A549 (cell line): ENCODE measurements at regions not wholly inside any gene's neighbourhood (a gene's known extent, or its start where the extent isn't known, plus 50 kb on each side); places are given as distances from the start of the nearest gene placed in this dataset.
A peak's percentile ranks its signal among the peaks of the same experiment; 100 is the strongest.

Source experiments
- ATAC-seq, 2 experiments: fragments of 200-7000 bp in 1 of 2; fragments of >200 bp in 1 of 2; cut with Nextera tagmentation in 1 of 2; cut with Tn5 transposase in 1 of 2; 3 replicates each; pipeline versions ENCODE4 v1.8.0 to v1.9.1; 2018 to 2020; ENCODE audit warnings: mild to moderate bottlenecking in 1 of 2, moderate library complexity in 1 of 2
- CTCF ChIA-PET: fragments of 300-600 bp; sonication (Branson Sonifier 250); formaldehyde crosslinking; extraction: SDS; loops from one replicate; lab custom pipeline; 2021; ENCODE audit warnings: antibody characterized with exemption, inconsistent platforms; lab: Yijun Ruan, JAX
- POLR2A ChIA-PET: fragments of 350-600 bp; formaldehyde crosslinking; extraction: SDS; loops from one replicate; lab custom pipeline; 2021; ENCODE audit warnings: antibody characterized with exemption, inconsistent platforms; lab: Yijun Ruan, JAX
- DNase-seq, 2 experiments: peaks; one replicate each; pipeline versions ENCODE4 v3.0.0 to v3.0.0-alpha.2; 2011 to 2016; ENCODE audit warnings: low read depth in 1 of 2, low spot score in 1 of 2
- FAIRE-seq: peaks from 2 replicates; lab custom pipeline; 2011; peaks lifted over from hg19 to GRCh38; lab: Jason Lieb, UNC
- H3K27ac ChIP-seq, 2 experiments: fragments of >200 bp; sonication (Bioruptor Twin); formaldehyde crosslinking; 3 replicates each; pipeline ENCODE4 v1.5.1; 2016 to 2017
- H3K4me1 ChIP-seq: fragments of >200 bp; sonication (Bioruptor Twin); formaldehyde crosslinking; 3 replicates; pipeline ENCODE4 v1.6.1; 2016
- H3K4me2 ChIP-seq: fragments of >200 bp; sonication (Bioruptor Twin); formaldehyde crosslinking; 3 replicates; pipeline ENCODE4 v1.6.1; 2016
- H3K4me3 ChIP-seq: fragments of >200 bp; sonication (Bioruptor Twin); formaldehyde crosslinking; 3 replicates; pipeline ENCODE4 v1.5.1; 2016
- H3K9me3 ChIP-seq: fragments of >200 bp; sonication (Bioruptor Twin); formaldehyde crosslinking; 3 replicates; pipeline ENCODE4 v1.6.1; 2016
- CBX2 ChIP-seq: fragments of 200-600 bp; sonication (generic); IDR thresholded peaks from 2 replicates; pipeline ENCODE4 v1.6.1; 2016; ENCODE audit warnings: low read depth, mild to moderate bottlenecking, borderline replicate concordance
- CBX8 ChIP-seq: fragments of 200-600 bp; sonication (generic); IDR thresholded peaks from 2 replicates; pipeline ENCODE4 v1.6.1; 2016
- CHD2 ChIP-seq: fragments of 150-350 bp; IDR thresholded peaks from 2 replicates; pipeline ENCODE4 v1.6.1; 2014; ENCODE audit warnings: low read length; ENCODE audit not compliant: partially characterized antibody
- EHMT2 ChIP-seq: fragments of 200-600 bp; sonication (generic); IDR thresholded peaks from 2 replicates; pipeline ENCODE4 v1.6.1; 2016; ENCODE audit warnings: antibody characterized with exemption, low read depth, mild to moderate bottlenecking, moderate library complexity
- EP300 ChIP-seq, 2 experiments: fragments of >200 bp; sonication (Bioruptor Twin); formaldehyde crosslinking; IDR thresholded peaks; 2 replicates in 1 of 2; 3 replicates in 1 of 2; pipeline ENCODE4 v1.6.1; 2016 to 2017
- ESRRA ChIP-seq: fragments of 150-350 bp; IDR thresholded peaks from 2 replicates; pipeline ENCODE4 v1.6.1; 2014; ENCODE audit warnings: mild to moderate bottlenecking, low read length, borderline replicate concordance
- FOSL2 ChIP-seq, 2 experiments: fragments of 450-650 bp in 1 of 2; fragments of >200 bp in 1 of 2; sonication (Bioruptor Twin) in 1 of 2; formaldehyde crosslinking; IDR thresholded peaks; 2 replicates each; pipeline versions ENCODE4 v1.5.0 to v1.6.1; 2016 to 2020; ENCODE audit warnings: mild to moderate bottlenecking in 1 of 2, moderate library complexity in 1 of 2
- FOXS1 ChIP-seq: fragments of 250-450 bp; sonication (Bioruptor Pico); IDR thresholded peaks from 2 replicates; pipeline ENCODE4 v1.5.0; 2020; ENCODE audit warnings: mild to moderate bottlenecking, moderate library complexity
- GATA3 ChIP-seq: IDR thresholded peaks from 2 replicates; pipeline ENCODE4 v1.6.1; 2012; ENCODE audit warnings: borderline replicate concordance
- HDAC2 ChIP-seq: fragments of 200-600 bp; sonication (generic); IDR thresholded peaks from 2 replicates; pipeline ENCODE4 v1.6.1; 2016
- HES2 ChIP-seq: fragments of >200 bp; sonication (Bioruptor Twin); formaldehyde crosslinking; IDR thresholded peaks from 2 replicates; pipeline ENCODE4 v1.6.1; 2016
- HOXA7 ChIP-seq: fragments of 250-450 bp; sonication (Bioruptor Pico); IDR thresholded peaks from 2 replicates; pipeline ENCODE4 v1.5.0; 2020; ENCODE audit warnings: mild to moderate bottlenecking, moderate library complexity
- HOXB13 ChIP-seq: fragments of 250-450 bp; sonication (Bioruptor Pico); IDR thresholded peaks from 2 replicates; pipeline ENCODE4 v1.5.0; 2020; ENCODE audit warnings: low read depth, mild to moderate bottlenecking, moderate library complexity
- HOXB5 ChIP-seq: fragments of 250-450 bp; sonication (Bioruptor Pico); IDR thresholded peaks from 2 replicates; pipeline ENCODE4 v1.5.0; 2020; ENCODE audit warnings: mild to moderate bottlenecking, moderate library complexity
- JUN ChIP-seq, 2 experiments: fragments of >200 bp; sonication (Bioruptor Twin); formaldehyde crosslinking; IDR thresholded peaks; 2 replicates in 1 of 2; 3 replicates in 1 of 2; pipeline ENCODE4 v1.6.1; 2016 to 2017
- MAFK ChIP-seq: fragments of 450-650 bp; IDR thresholded peaks from 2 replicates; pipeline ENCODE4 v1.6.1; 2014; ENCODE audit not compliant: partially characterized antibody
- MAX ChIP-seq: IDR thresholded peaks from 2 replicates; pipeline ENCODE4 v1.6.1; 2012
- MAZ ChIP-seq: fragments of 150-350 bp; IDR thresholded peaks from 2 replicates; pipeline ENCODE4 v1.6.1; 2014; ENCODE audit warnings: antibody characterized with exemption, low read depth, low read length, borderline replicate concordance
- MYC ChIP-seq: IDR thresholded peaks from 2 replicates; pipeline ENCODE4 v1.6.1; 2012; ENCODE audit warnings: mild to moderate bottlenecking, inconsistent platforms, low read length, improper control_type of control experiment, borderline replicate concordance
- NFE2L2 ChIP-seq: fragments of 150-350 bp; conservative IDR thresholded peaks from 2 replicates; pipeline ENCODE4 v1.6.1; 2014; ENCODE audit warnings: low read length
- NPAS2 ChIP-seq: fragments of 250-450 bp; sonication (Bioruptor Pico); IDR thresholded peaks from 2 replicates; pipeline ENCODE4 v1.8.0; 2022; ENCODE audit warnings: mild to moderate bottlenecking, moderate library complexity, borderline replicate concordance
- PBX3 ChIP-seq: IDR thresholded peaks from 2 replicates; pipeline ENCODE4 v1.6.1; 2012
- PHF8 ChIP-seq: fragments of 200-600 bp; sonication (generic); IDR thresholded peaks from 2 replicates; pipeline ENCODE4 v1.6.1; 2016; ENCODE audit warnings: low read depth, mild to moderate bottlenecking, antibody characterized with exemption, moderate library complexity, borderline replicate concordance
- POLR2A ChIP-seq: IDR thresholded peaks from 2 replicates; pipeline ENCODE4 v1.6.1; 2012; ENCODE audit warnings: mild to moderate bottlenecking, low read length
- RAD21 ChIP-seq, 2 experiments: fragments of >200 bp in 1 of 2; sonication (Bioruptor Twin) in 1 of 2; formaldehyde crosslinking in 1 of 2; IDR thresholded peaks in 1 of 2; conservative IDR thresholded peaks in 1 of 2; 2 replicates in 1 of 2; 3 replicates in 1 of 2; pipeline ENCODE4 v1.6.1; 2012 to 2018; ENCODE audit warnings: inconsistent platforms in 1 of 2
- RCOR1 ChIP-seq: fragments of 150-350 bp; IDR thresholded peaks from 2 replicates; pipeline ENCODE4 v1.6.1; 2014; ENCODE audit warnings: antibody characterized with exemption, low read length, low read depth
- SMC3 ChIP-seq: fragments of >200 bp; sonication (Bioruptor Twin); formaldehyde crosslinking; IDR thresholded peaks from 3 replicates; pipeline ENCODE4 v1.6.1; 2018; ENCODE audit warnings: inconsistent platforms
- ZC3H11A ChIP-seq: fragments of 450-650 bp; IDR thresholded peaks from 2 replicates; pipeline ENCODE4 v1.6.1; 2014; ENCODE audit warnings: antibody characterized with exemption, mild to moderate bottlenecking
- ZFP36 ChIP-seq: fragments of 450-650 bp; IDR thresholded peaks from 2 replicates; pipeline ENCODE4 v1.6.1; 2014; ENCODE audit warnings: borderline replicate concordance; ENCODE audit not compliant: partially characterized antibody
- WGBS: methylation state at CpG from one replicate; pipeline ENCODE4 v1.1.6; 2017; ENCODE audit errors: missing lambda C conversion rate; 5-methylcytosine and 5-hydroxymethylcytosine counted together
- TF ChIP-seq, protein P1 (sequence below): fragments of 150-350 bp; IDR thresholded peaks from 2 replicates; pipeline ENCODE4 v1.6.1; 2014; ENCODE audit warnings: low read depth, mild to moderate bottlenecking, low read length
- TF ChIP-seq, protein P2 (sequence below): fragments of 250-450 bp; sonication (Bioruptor Pico); IDR thresholded peaks from 2 replicates; pipeline ENCODE4 v1.5.0; 2020; ENCODE audit warnings: low read depth, mild to moderate bottlenecking, moderate library complexity

DNA sequence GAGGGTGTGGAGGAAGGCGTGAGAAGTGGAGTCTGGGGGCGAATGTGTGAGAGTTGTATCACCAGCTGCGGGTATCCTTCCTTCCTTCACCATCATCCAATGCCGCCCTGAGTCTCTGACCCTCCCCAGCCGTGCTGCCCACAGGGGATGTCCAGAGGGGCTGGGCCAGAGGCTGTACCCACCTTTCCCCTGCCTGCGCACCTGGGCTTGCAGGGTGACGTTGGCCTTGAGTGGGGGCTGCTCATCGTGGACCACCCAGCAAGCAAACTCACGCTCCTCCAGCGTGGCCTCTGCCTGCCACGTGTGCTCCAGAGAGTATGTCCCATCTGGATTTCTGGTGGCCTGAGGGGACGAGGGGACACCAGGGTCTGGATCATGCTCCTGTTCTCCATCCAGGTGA, 116.9 kb upstream of the SIRPA start (continued):
- no peak for TF ChIP-seq MAFK

- TF ChIP-seq SMC3 (no peak), CHD2 (no peak), MAFK (no peak), HES2 (no peak), CBX8 (no peak), NPAS2 (no peak), MYC (no peak), GATA3 (no peak), CBX2 (no peak), ESRRA (no peak)
- WGBS = 21% methylated on average over 14 of the region's 14 CpGs
These were observed 117.8 kb upstream of the SIRPA start for GRCh38 chr20:1777476-1777820.

GRCh38 chr20:1776681-1777475, 118.3 kb upstream of the SIRPA start:
- Histone ChIP-seq H3K4me2 (peak overlapping the region; percentile 95), H3K4me3 (peak overlapping the region; percentile 79), H3K9me3 (no peaks in the 10 kb centered on the region), H3K4me1 (peaks cover 20% of the 10 kb centered on the region), H3K27ac (peak overlapping the region; percentile 80 to 91)
- POLR2A ChIA-PET = interaction anchor here (0.8 to 1.2 kb wide), 6 partner anchors 12 to 694 kb away, joined by 3 to 8 read pairs (median 3); partner anchors contain the start of gene SNRPB
- ATAC-seq = peak; percentile 95 to 99
- DNase-seq = peak; percentile 69 to 89
- CTCF ChIA-PET = interaction anchor here (0.6 to 12.4 kb wide), 74 partner anchors 8 to 821 kb away, joined by 3 to 179 read pairs (median 4); no protein-coding TSS in a partner anchor
- 3% methylated on average over 35 of the region's 35 CpGs for WGBS
- no peak for FAIRE-seq
- TF ChIP-seq FOXS1 (CRISPR knock-in tag) = no peak
- TF ChIP-seq MAZ = 0 out of 2 replicates have a peak, but pooled peaks have one; percentile 56
- peak; percentile 61; a peak in 2 of 5 replicates for TF ChIP-seq JUN (IDR thresholded peaks at IDR 0.05)
- no peak for TF ChIP-seq HOXB13
- peak; percentile 64 for TF ChIP-seq PHF8
- TF ChIP-seq EHMT2 = no peak
- TF ChIP-seq CHD2 = no peak
- TF ChIP-seq HOXA7 (CRISPR knock-in tag) = no peak
- TF ChIP-seq POLR2A = peak; percentile 39; the same call in 1 of the 2 replicates
- TF ChIP-seq FOSL2 (IDR thresholded peaks at IDR 0.05) = no peak
- peak; percentile 11; the same call in 1 of the 2 replicates for TF ChIP-seq FOSL2 (CRISPR knock-in tag; IDR thresholded peaks at IDR 0.05)
- TF ChIP-seq EP300 (IDR thresholded peaks at IDR 0.05) = no peak
- TF ChIP-seq RAD21 (conservative IDR thresholded peaks at IDR 0.05 in 1 of 2, IDR thresholded peaks at IDR 0.05 in 1 of 2) = peak; percentile 71 to 82
- TF ChIP-seq HES2 = no peak
- TF ChIP-seq PBX3 = no peak
- TF ChIP-seq ZC3H11A = no peak
- TF ChIP-seq SMC3 = peak; percentile 92
- TF ChIP-seq, protein P1, sequence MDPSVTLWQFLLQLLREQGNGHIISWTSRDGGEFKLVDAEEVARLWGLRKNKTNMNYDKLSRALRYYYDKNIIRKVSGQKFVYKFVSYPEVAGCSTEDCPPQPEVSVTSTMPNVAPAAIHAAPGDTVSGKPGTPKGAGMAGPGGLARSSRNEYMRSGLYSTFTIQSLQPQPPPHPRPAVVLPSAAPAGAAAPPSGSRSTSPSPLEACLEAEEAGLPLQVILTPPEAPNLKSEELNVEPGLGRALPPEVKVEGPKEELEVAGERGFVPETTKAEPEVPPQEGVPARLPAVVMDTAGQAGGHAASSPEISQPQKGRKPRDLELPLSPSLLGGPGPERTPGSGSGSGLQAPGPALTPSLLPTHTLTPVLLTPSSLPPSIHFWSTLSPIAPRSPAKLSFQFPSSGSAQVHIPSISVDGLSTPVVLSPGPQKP = no peak
- TF ChIP-seq MAX = peak; percentile 70; the same call in 1 of the 2 replicates
- no peak for TF ChIP-seq NFE2L2
- TF ChIP-seq HOXB5 = no peak
- TF ChIP-seq MYC = no peak
- TF ChIP-seq ZFP36 = no peak
- TF ChIP-seq, protein P2, sequence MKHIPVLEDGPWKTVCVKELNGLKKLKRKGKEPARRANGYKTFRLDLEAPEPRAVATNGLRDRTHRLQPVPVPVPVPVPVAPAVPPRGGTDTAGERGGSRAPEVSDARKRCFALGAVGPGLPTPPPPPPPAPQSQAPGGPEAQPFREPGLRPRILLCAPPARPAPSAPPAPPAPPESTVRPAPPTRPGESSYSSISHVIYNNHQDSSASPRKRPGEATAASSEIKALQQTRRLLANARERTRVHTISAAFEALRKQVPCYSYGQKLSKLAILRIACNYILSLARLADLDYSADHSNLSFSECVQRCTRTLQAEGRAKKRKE (CRISPR knock-in tag) = no peak
- no peak for TF ChIP-seq HDAC2
- no peak for TF ChIP-seq RCOR1

More at GRCh38 chr20:1777476-1777820, 117.8 kb upstream of the SIRPA start:
- Histone ChIP-seq H3K9me3 (no peaks in the 10 kb centered on the region), H3K4me1 (peaks cover 20% of the 10 kb centered on the region), H3K4me2 (peak overlapping the region; percentile 95), H3K27ac (peak overlapping the region; percentile 26 to 91; a peak in 4 of 6 replicates), H3K4me3 (no peak overlapping the region; the same call in 1 of the 3 replicates)
- ChIA-PET CTCF (interaction anchor here (0.6 to 12.4 kb wide), 65 partner anchors 9 to 821 kb away, joined by 3 to 179 read pairs (median 4); no protein-coding TSS in a partner anchor), POLR2A (interaction anchor here (0.8 to 1.2 kb wide), 4 partner anchors 31 to 693 kb away, joined by 3 to 8 read pairs (median 3); partner anchors contain the start of gene SNRPB)
- FAIRE-seq = no peak
- ATAC-seq = no peak
- DNase-seq = no peak
